GM12878 (cell line): ENCODE measurements at regions not wholly inside any gene's neighbourhood (a gene's known extent, or its start where the extent isn't known, plus 50 kb on each side); places are given as distances from the start of the nearest gene placed in this dataset.

Experiments
- ATAC-seq: fragments of 200-7000 bp; cut with Tn5 transposase; 3 replicates; pipeline ENCODE4 v1.9.1; 2020; ENCODE audit warnings: mild to moderate bottlenecking, moderate library complexity
- BruUV-seq: library from RNA; stranded (reverse); fragments of 400-500 nt; replicated peaks from 2 replicates; lab custom pipeline; 2021; lab: Mats Ljungman, UMichigan
- CTCF ChIA-PET: fragments of 300-600 bp; sonication (Branson Sonifier 250); formaldehyde crosslinking; extraction: SDS; loops from one replicate; lab custom pipeline; 2021; ENCODE audit warnings: inconsistent platforms; lab: Yijun Ruan, JAX
- POLR2A ChIA-PET: fragments of 350-600 bp; formaldehyde crosslinking; extraction: SDS; loops from one replicate; lab custom pipeline; 2021; ENCODE audit warnings: inconsistent platforms; lab: Charles Lee
- RAD21 ChIA-PET: fragments of 300-600 bp; sonication (Branson Sonifier 250); formaldehyde crosslinking; loops from one replicate; lab custom pipeline; 2023; ENCODE audit warnings: antibody characterized with exemption; ENCODE audit not compliant: unreplicated experiment; lab: Charles Lee
- SMC1A ChIA-PET: fragments of 300-600 bp; sonication (Branson Sonifier 250); formaldehyde crosslinking; loops from one replicate; lab custom pipeline; 2023; ENCODE audit not compliant: unreplicated experiment, uncharacterized antibody; lab: Charles Lee
- DNase-seq: peaks from one replicate; pipeline ENCODE4 v3.0.0-alpha.2; 2011; ENCODE audit warnings: low read depth, low spot score
- FAIRE-seq: peaks from 3 replicates; lab custom pipeline; 2011; peaks lifted over from hg19 to GRCh38; lab: Jason Lieb, UNC
- H2AFZ ChIP-seq: 2 replicates; pipeline ENCODE4 v1.6.0; 2011; ENCODE audit warnings: low read depth, low read length, control low read depth; ENCODE audit not compliant: control insufficient read depth
- H3K27ac ChIP-seq: 2 replicates; pipeline ENCODE4 v1.5.1; 2011; ENCODE audit warnings: control low read depth; ENCODE audit not compliant: control insufficient read depth, insufficient read depth
- H3K27me3 ChIP-seq, 2 experiments: replicated peaks in 1 of 2; 2 replicates each; pipeline versions ENCODE4 v1.6.0 to v1.6.1; 2011; ENCODE audit warnings: low read length in 1 of 2; ENCODE audit not compliant: control insufficient read depth in 2 of 2, insufficient read depth in 2 of 2
- H3K36me3 ChIP-seq, 2 experiments: 2 replicates each; pipeline ENCODE4 v1.5.1; 2011; ENCODE audit warnings: low read length in 1 of 2; ENCODE audit not compliant: control insufficient read depth in 2 of 2, insufficient read depth in 2 of 2
- H3K4me1 ChIP-seq: 2 replicates; pipeline ENCODE4 v1.6.1; 2011; ENCODE audit warnings: mild to moderate bottlenecking, low read length, moderate library complexity, mixed read lengths; ENCODE audit not compliant: control insufficient read depth, insufficient read depth
- H3K4me2 ChIP-seq: 2 replicates; pipeline ENCODE4 v1.6.0; 2011; ENCODE audit warnings: control low read depth; ENCODE audit not compliant: control insufficient read depth, insufficient read depth
- H3K4me3 ChIP-seq: fragments of 200-600 bp; sonication (generic); 2 replicates; pipeline ENCODE4 v1.5.1; 2016
- H3K79me2 ChIP-seq: 2 replicates; pipeline ENCODE4 v1.6.0; 2011; ENCODE audit warnings: low read length; ENCODE audit not compliant: control insufficient read depth, insufficient read depth
- H3K9ac ChIP-seq: 2 replicates; pipeline ENCODE4 v1.8.0; 2011; ENCODE audit warnings: low read length, control low read depth, mixed read lengths; ENCODE audit not compliant: control insufficient read depth, insufficient read depth
- H3K9me3 ChIP-seq: replicated peaks from 3 replicates; pipeline ENCODE4 v1.5.1; 2011; ENCODE audit warnings: mild to moderate bottlenecking, low read length; ENCODE audit not compliant: control insufficient read depth, insufficient read depth
- H4K20me1 ChIP-seq: 2 replicates; pipeline ENCODE4 v1.6.0; 2011; ENCODE audit not compliant: control insufficient read depth, insufficient read depth
- EZH2 ChIP-seq: IDR thresholded peaks from 2 replicates; pipeline ENCODE4 v1.6.1; 2012; ENCODE audit warnings: low read depth, mild to moderate bottlenecking, control low read depth, inconsistent platforms, low read length, borderline replicate concordance; ENCODE audit not compliant: control insufficient read depth
- HDAC6 ChIP-seq: fragments of 200-600 bp; sonication (generic); IDR thresholded peaks from one replicate; pipeline ENCODE4 v1.8.0; 2017; ENCODE audit warnings: antibody characterized with exemption; ENCODE audit not compliant: unreplicated experiment
- RAD21 ChIP-seq: IDR thresholded peaks from 2 replicates; pipeline ENCODE4 v1.6.1; 2011; ENCODE audit warnings: mild to moderate bottlenecking, low read depth, low read length, moderate library complexity; ENCODE audit not compliant: insufficient read depth
- SMC3 ChIP-seq: IDR thresholded peaks from 2 replicates; pipeline ENCODE4 v1.6.1; 2011; ENCODE audit warnings: low read length, improper control_type of control experiment, borderline replicate concordance
- YY1 ChIP-seq: IDR thresholded peaks from 2 replicates; pipeline ENCODE4 v1.6.1; 2011; ENCODE audit warnings: low read depth, mild to moderate bottlenecking, low read length
- WGBS: methylation state at CpG from one replicate; pipeline ENCODE4 v1.1.6; 2016; ENCODE audit warnings: low lambda C conversion rate; ENCODE audit not compliant: insufficient replicate concordance, insufficient coverage; ENCODE audit errors: missing lambda C conversion rate; 5-methylcytosine and 5-hydroxymethylcytosine counted together
- in situ Hi-C: fragments of 300-500 bp; cut with MboI; formaldehyde crosslinking; loops from 9 replicates; pipeline ENCODE4 v1.14.3; 2018; ENCODE audit warnings: mixed read lengths
- intact Hi-C: fragments of 100-400 bp; cut with micrococcal nuclease; formaldehyde crosslinking; loops from one replicate; pipeline ENCODE4 v1.14.2; 2022; ENCODE audit not compliant: unreplicated experiment
- TF ChIP-seq, protein P1 (sequence below), 3 experiments: IDR thresholded peaks in 2 of 3; conservative IDR thresholded peaks in 1 of 3; 2 replicates each; pipeline ENCODE4 v1.5.1; 2011; ENCODE audit warnings: low read depth in 3 of 3, low read length in 3 of 3, mild to moderate bottlenecking in 3 of 3, control low read depth in 2 of 3, moderate library complexity in 2 of 3, inconsistent platforms in 1 of 3, mixed read lengths in 1 of 3; ENCODE audit not compliant: control insufficient read depth in 2 of 3, insufficient read depth in 1 of 3; ENCODE audit errors: extremely low read depth in 1 of 3

DNA sequence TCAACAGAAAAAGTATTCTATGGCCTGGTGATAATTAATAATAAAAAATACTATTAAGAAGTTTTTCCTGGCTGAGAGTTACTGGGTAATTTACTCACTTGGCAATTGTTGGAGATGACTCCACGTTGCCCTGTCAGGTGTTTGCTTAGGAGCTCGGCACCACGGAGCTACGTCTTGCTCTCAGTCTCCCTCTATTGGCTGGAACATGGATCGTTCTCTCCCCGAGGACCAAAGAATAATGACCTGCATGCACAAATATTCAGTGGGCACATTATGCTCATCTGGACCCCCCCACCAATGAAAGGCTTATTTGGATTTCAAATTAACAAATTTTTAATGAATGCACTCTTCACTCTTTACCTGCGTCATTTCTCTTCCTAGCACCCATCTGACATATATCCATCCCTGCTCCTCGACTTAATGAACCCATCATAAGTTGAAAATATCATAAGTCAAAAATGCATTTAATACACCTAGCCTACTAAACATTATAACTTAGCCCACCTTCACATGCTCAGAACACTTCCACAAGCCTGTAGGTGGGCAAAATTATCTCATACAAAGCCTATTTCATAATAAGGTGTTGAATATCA, 71.0 kb upstream of the CD83 start:
- DNase-seq (no peak), FAIRE-seq (peak; percentile 77), ATAC-seq (peak; percentile 94)
- RAD21 ChIA-PET: interaction anchor here (0.7 to 2.3 kb wide), 15 partner anchors 9 to 251 kb away, joined by 3 to 24 read pairs (median 5); partner anchors contain the start of gene RNF182
- no peak for TF ChIP-seq EZH2
- TF ChIP-seq SMC3: peak; percentile 66
- 0 out of 2 replicates have a peak, but pooled peaks have one; percentile 30 for TF ChIP-seq YY1
- peak; percentile 64 for TF ChIP-seq RAD21
- TF ChIP-seq HDAC6: no peak
- TF ChIP-seq, protein P1, sequence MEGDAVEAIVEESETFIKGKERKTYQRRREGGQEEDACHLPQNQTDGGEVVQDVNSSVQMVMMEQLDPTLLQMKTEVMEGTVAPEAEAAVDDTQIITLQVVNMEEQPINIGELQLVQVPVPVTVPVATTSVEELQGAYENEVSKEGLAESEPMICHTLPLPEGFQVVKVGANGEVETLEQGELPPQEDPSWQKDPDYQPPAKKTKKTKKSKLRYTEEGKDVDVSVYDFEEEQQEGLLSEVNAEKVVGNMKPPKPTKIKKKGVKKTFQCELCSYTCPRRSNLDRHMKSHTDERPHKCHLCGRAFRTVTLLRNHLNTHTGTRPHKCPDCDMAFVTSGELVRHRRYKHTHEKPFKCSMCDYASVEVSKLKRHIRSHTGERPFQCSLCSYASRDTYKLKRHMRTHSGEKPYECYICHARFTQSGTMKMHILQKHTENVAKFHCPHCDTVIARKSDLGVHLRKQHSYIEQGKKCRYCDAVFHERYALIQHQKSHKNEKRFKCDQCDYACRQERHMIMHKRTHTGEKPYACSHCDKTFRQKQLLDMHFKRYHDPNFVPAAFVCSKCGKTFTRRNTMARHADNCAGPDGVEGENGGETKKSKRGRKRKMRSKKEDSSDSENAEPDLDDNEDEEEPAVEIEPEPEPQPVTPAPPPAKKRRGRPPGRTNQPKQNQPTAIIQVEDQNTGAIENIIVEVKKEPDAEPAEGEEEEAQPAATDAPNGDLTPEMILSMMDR (IDR thresholded peaks at IDR 0.05 in 2 of 3, conservative IDR thresholded peaks at IDR 0.05 in 1 of 3; ENCODE audit: control insufficient read depth in 2 of 3, extremely low read depth in 1 of 3, insufficient read depth in 1 of 3, low read depth in 3 of 3, low read length in 3 of 3): peak; percentile 63 to 79 (median 75)
- no peak overlapping the region for H3K27ac ChIP-seq
- H3K9me3 ChIP-seq: no peaks in the 10 kb centered on the region; the same call in 2 of the 3 replicates
- H3K9ac ChIP-seq: no peak overlapping the region
- no peaks in the 10 kb centered on the region for H3K79me2 ChIP-seq
- no peaks in the 10 kb centered on the region for H3K4me1 ChIP-seq
- BruUV-seq: no TSS peak
- CTCF ChIA-PET: interaction anchor here (0.6 to 7.9 kb wide), 35 partner anchors 9 to 260 kb away, joined by 3 to 157 read pairs (median 4); no protein-coding TSS in a partner anchor
- 19% methylated on average over 8 of the region's 8 CpGs for WGBS
- POLR2A ChIA-PET: interaction anchor here (0.5 to 0.6 kb wide), 2 partner anchors 61 to 163 kb away, joined by 3 to 4 read pairs; no protein-coding TSS in a partner anchor
- SMC1A ChIA-PET: interaction anchor here (0.6 to 5.0 kb wide), 25 partner anchors 8 to 1831 kb away, joined by 3 to 43 read pairs (median 5); no protein-coding TSS in a partner anchor
- intact Hi-C loops: loop anchor here (1.0 to 5.0 kb wide), 2 partner anchors 96 to 137 kb away; no protein-coding TSS in a partner anchor
- no peak overlapping the region for H2AFZ ChIP-seq
- H4K20me1 ChIP-seq: no peaks in the 10 kb centered on the region
- H3K36me3 ChIP-seq: no peaks in the 10 kb centered on the region
- no peak overlapping the region for H3K4me2 ChIP-seq
- peaks cover 2 to 3% of the 10 kb centered on the region in 2 experiments; a peak in 2 of 4 replicates for H3K27me3 ChIP-seq
- H3K4me3 ChIP-seq: no peak overlapping the region
- in situ Hi-C loops: no loop called here
